OCI-LY1 (cell line): ENCODE measurements at regions not wholly inside any gene's neighbourhood (a gene's known extent, or its start where the extent isn't known, plus 50 kb on each side); places are given as distances from the start of the nearest gene placed in this dataset.

Experiments used
- CTCF ChIP-seq: fragments of 200-600 bp; sonication (generic), shearing (Covaris generic); IDR thresholded peaks from 2 replicates; pipeline ENCODE4 v1.5.1; 2017; ENCODE audit warnings: mild to moderate bottlenecking, antibody characterized with exemption, low read length, moderate library complexity, mixed read lengths
- EZH2 ChIP-seq: fragments of 200-600 bp; sonication (generic), shearing (Covaris generic); IDR thresholded peaks from 2 replicates; pipeline ENCODE4 v1.8.0; 2017; ENCODE audit warnings: borderline replicate concordance, mixed run types, mild to moderate bottlenecking, antibody characterized with exemption, low read length, moderate library complexity, mixed read lengths

- TF ChIP-seq CTCF (no peak), EZH2 (no peak)
Measured at GRCh38 chr3:4208556-4208955, 94.6 kb upstream of the SETMAR start.
